Colonic mucosa (tissue), 4 donors: ENCODE measurements at regions not wholly inside any gene's neighbourhood (a gene's known extent, or its start where the extent isn't known, plus 50 kb on each side); places are given as distances from the start of the nearest gene placed in this dataset.

Experiments
- DNase-seq: peaks from one replicate; pipeline ENCODE4 v3.0.0-alpha.2; 2020
- H3K27ac ChIP-seq: fragments of 200-600 bp; one replicate; pipeline ENCODE4 v1.8.0; 2021
- H3K27me3 ChIP-seq: fragments of 200-600 bp; one replicate; pipeline ENCODE4 v1.8.0; 2021
- H3K36me3 ChIP-seq: fragments of 200-600 bp; one replicate; pipeline ENCODE4 v1.8.0; 2021
- H3K4me1 ChIP-seq: fragments of 200-600 bp; one replicate; pipeline ENCODE4 v1.8.0; 2021; ENCODE audit warnings: mild to moderate bottlenecking
- H3K4me3 ChIP-seq: fragments of 200-600 bp; one replicate; pipeline ENCODE4 v1.8.0; 2021
- H3K9ac ChIP-seq, 2 donors: one replicate each; pipeline ENCODE4 v1.7.0; 2013; ENCODE audit warnings: control low read depth in 2 of 2, low read depth in 2 of 2, low read length in 2 of 2
- H3K9me3 ChIP-seq: fragments of 200-600 bp; one replicate; pipeline ENCODE4 v1.8.0; 2021
- CTCF ChIP-seq: fragments of 200-600 bp; IDR thresholded peaks from one replicate; pipeline ENCODE4 v1.8.0; 2022; ENCODE audit warnings: antibody characterized with exemption, mild to moderate bottlenecking
- intact Hi-C: fragments of 100-400 bp; cut with DNase I; formaldehyde crosslinking; loops from one replicate; pipeline ENCODE4 v1.14.1; 2022
- donor health status: healthy.
- donor health status: DM: no; HTN: no; CAD: no.
- donor health status: DM: no; HTN: no; CAD: no.

- no peak for TF ChIP-seq CTCF
- DNase-seq: no peak
- Histone ChIP-seq H3K36me3 (no peaks in the 10 kb centered on the region), H3K9ac (no peak overlapping the region), H3K9me3 (no peaks in the 10 kb centered on the region), H3K27me3 (no peaks in the 10 kb centered on the region), H3K4me1 (no peaks in the 10 kb centered on the region), H3K4me3 (no peak overlapping the region), H3K27ac (no peak overlapping the region)
- intact Hi-C loops: no loop called here
Measured at GRCh38 chr10:93245147-93245546, 171.5 kb downstream of the CYP26A1 start.

- Histone ChIP-seq H3K9ac (no peak overlapping the region), H3K4me1 (no peaks in the 10 kb centered on the region), H3K36me3 (no peaks in the 10 kb centered on the region), H3K9me3 (no peaks in the 10 kb centered on the region), H3K27ac (no peak overlapping the region), H3K4me3 (no peak overlapping the region), H3K27me3 (no peaks in the 10 kb centered on the region)
- TF ChIP-seq CTCF: no peak
- intact Hi-C loops: no loop called here
- DNase-seq: no peak
Measured at GRCh38 chr10:93245779-93246178, 172.1 kb downstream of the CYP26A1 start.

GRCh38 chr10:93248583-93249227, 175.0 kb downstream of the CYP26A1 start:
- Histone ChIP-seq H3K4me3 (no peak overlapping the region), H3K36me3 (no peaks in the 10 kb centered on the region), H3K27me3 (no peaks in the 10 kb centered on the region), H3K9ac (no peak overlapping the region), H3K4me1 (no peaks in the 10 kb centered on the region), H3K9me3 (no peaks in the 10 kb centered on the region), H3K27ac (no peak overlapping the region)
- intact Hi-C loops: no loop called here
- no peak for DNase-seq
- TF ChIP-seq CTCF: no peak

- intact Hi-C loops: no loop called here
- H3K4me1 ChIP-seq: no peaks in the 10 kb centered on the region
- H3K9ac ChIP-seq: no peak overlapping the region
- no peak overlapping the region for H3K27ac ChIP-seq
- H3K4me3 ChIP-seq: no peak overlapping the region
- no peak for DNase-seq
- H3K9me3 ChIP-seq: no peaks in the 10 kb centered on the region
- no peaks in the 10 kb centered on the region for H3K36me3 ChIP-seq
- H3K27me3 ChIP-seq: no peaks in the 10 kb centered on the region
- no peak for TF ChIP-seq CTCF
Measured at GRCh38 chr10:93250010-93250409, 176.3 kb downstream of the CYP26A1 start.

GRCh38 chr10:93254180-93254853, 180.6 kb downstream of the CYP26A1 start:
- H3K9me3 ChIP-seq: no peaks in the 10 kb centered on the region
- intact Hi-C loops: no loop called here
- H3K27ac ChIP-seq: no peak overlapping the region
- H3K4me1 ChIP-seq: no peaks in the 10 kb centered on the region
- no peaks in the 10 kb centered on the region for H3K36me3 ChIP-seq
- H3K4me3 ChIP-seq: no peak overlapping the region
- DNase-seq: no peak
- no peak overlapping the region for H3K9ac ChIP-seq
- H3K27me3 ChIP-seq: no peaks in the 10 kb centered on the region
- TF ChIP-seq CTCF: no peak
